MCF 10A (cell line): ENCODE measurements at regions not wholly inside any gene's neighbourhood (a gene's known extent, or its start where the extent isn't known, plus 50 kb on each side); places are given as distances from the start of the nearest gene placed in this dataset.
"Not testable (repeated sequence)": the region's sequence is repeated elsewhere in the genome, so short reads cannot be mapped to it uniquely, and the experiment has no call there.

ENCODE experiments used
- BruUV-seq: library from RNA; stranded (reverse); fragments of 400-500 nt; replicated peaks from 2 replicates; lab custom pipeline; 2021; lab: Mats Ljungman, UMichigan
- CTCF ChIA-PET: fragments of 300-600 bp; sonication (Branson Sonifier 250); formaldehyde crosslinking; extraction: SDS; loops from one replicate; lab custom pipeline; 2021; ENCODE audit warnings: antibody characterized with exemption, inconsistent platforms; lab: Yijun Ruan, JAX
- POLR2A ChIA-PET: fragments of 300-600, 350-650 bp; sonication (Branson Sonifier 250); formaldehyde crosslinking; extraction: SDS; loops from one replicate; lab custom pipeline; 2020; ENCODE audit warnings: antibody characterized with exemption, inconsistent platforms; lab: Yijun Ruan, JAX
- DNase-seq: peaks from one replicate; pipeline ENCODE4 v3.0.0-alpha.2; 2018; ENCODE audit not compliant: unreplicated experiment
- H3K27ac Mint-ChIP-seq: one replicate; pipeline ENCODE4 v1.8.0; 2022; ENCODE audit warnings: mild to moderate bottlenecking, low read depth, mixed read lengths; ENCODE audit not compliant: unreplicated experiment
- H3K27me3 Mint-ChIP-seq: one replicate; pipeline ENCODE4 v1.8.0; 2022; ENCODE audit warnings: mixed read lengths; ENCODE audit not compliant: insufficient read depth, unreplicated experiment
- H3K36me3 Mint-ChIP-seq: one replicate; pipeline ENCODE4 v1.8.0; 2022; ENCODE audit warnings: mild to moderate bottlenecking, moderate library complexity, mixed read lengths; ENCODE audit not compliant: insufficient read depth, unreplicated experiment
- H3K4me1 Mint-ChIP-seq: one replicate; pipeline ENCODE4 v1.8.0; 2022; ENCODE audit warnings: mixed read lengths; ENCODE audit not compliant: insufficient read depth, unreplicated experiment
- H3K4me3 Mint-ChIP-seq: one replicate; pipeline ENCODE4 v1.8.0; 2022; ENCODE audit warnings: mild to moderate bottlenecking, moderate library complexity, mixed read lengths; ENCODE audit not compliant: unreplicated experiment
- H3K9me3 Mint-ChIP-seq: one replicate; pipeline ENCODE4 v1.8.0; 2022; ENCODE audit warnings: mixed read lengths; ENCODE audit not compliant: unreplicated experiment
- intact Hi-C: fragments of 100-400 bp; cut with micrococcal nuclease; formaldehyde crosslinking; loops from 2 replicates; pipeline ENCODE4 v1.14.1; 2022
- TF ChIP-seq, protein P1 (sequence below): fragments of 200-600 bp; IDR thresholded peaks from one replicate; pipeline ENCODE4 v1.8.0; 2022; ENCODE audit warnings: antibody characterized with exemption, mild to moderate bottlenecking; ENCODE audit not compliant: unreplicated experiment

- Mint-ChIP-seq H3K9me3 (no peaks in the 10 kb centered on the region), H3K4me1 (no peaks in the 10 kb centered on the region), H3K27me3 (peaks cover 22% of the 10 kb centered on the region), H3K27ac (no peak overlapping the region), H3K4me3 (no peak overlapping the region), H3K36me3 (no peaks in the 10 kb centered on the region)
- no peak for DNase-seq
- ChIA-PET CTCF (no interaction called here), POLR2A (no interaction called here)
- BruUV-seq: no TSS peak
- intact Hi-C loops: no loop called here
- TF ChIP-seq, protein P1, sequence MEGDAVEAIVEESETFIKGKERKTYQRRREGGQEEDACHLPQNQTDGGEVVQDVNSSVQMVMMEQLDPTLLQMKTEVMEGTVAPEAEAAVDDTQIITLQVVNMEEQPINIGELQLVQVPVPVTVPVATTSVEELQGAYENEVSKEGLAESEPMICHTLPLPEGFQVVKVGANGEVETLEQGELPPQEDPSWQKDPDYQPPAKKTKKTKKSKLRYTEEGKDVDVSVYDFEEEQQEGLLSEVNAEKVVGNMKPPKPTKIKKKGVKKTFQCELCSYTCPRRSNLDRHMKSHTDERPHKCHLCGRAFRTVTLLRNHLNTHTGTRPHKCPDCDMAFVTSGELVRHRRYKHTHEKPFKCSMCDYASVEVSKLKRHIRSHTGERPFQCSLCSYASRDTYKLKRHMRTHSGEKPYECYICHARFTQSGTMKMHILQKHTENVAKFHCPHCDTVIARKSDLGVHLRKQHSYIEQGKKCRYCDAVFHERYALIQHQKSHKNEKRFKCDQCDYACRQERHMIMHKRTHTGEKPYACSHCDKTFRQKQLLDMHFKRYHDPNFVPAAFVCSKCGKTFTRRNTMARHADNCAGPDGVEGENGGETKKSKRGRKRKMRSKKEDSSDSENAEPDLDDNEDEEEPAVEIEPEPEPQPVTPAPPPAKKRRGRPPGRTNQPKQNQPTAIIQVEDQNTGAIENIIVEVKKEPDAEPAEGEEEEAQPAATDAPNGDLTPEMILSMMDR: no peak
Measured at GRCh38 chr5:88021141-88021540, 247.5 kb downstream of the TMEM161B start.

- H3K9me3 Mint-ChIP-seq, POLR2A ChIA-PET, DNase-seq, H3K4me3 Mint-ChIP-seq, H3K36me3 Mint-ChIP-seq, H3K4me1 Mint-ChIP-seq, intact Hi-C loops, BruUV-seq, H3K27ac Mint-ChIP-seq: not testable (repeated sequence)
- peaks cover 11% of the 10 kb centered on the region for H3K27me3 Mint-ChIP-seq
- CTCF ChIA-PET: interaction anchor here (0.7 kb wide), 1 partner anchor 35 kb away, joined by 3 read pairs; no protein-coding TSS in a partner anchor
Measured at GRCh38 chr5:88014984-88015383, 253.7 kb downstream of the TMEM161B start.

DNA sequence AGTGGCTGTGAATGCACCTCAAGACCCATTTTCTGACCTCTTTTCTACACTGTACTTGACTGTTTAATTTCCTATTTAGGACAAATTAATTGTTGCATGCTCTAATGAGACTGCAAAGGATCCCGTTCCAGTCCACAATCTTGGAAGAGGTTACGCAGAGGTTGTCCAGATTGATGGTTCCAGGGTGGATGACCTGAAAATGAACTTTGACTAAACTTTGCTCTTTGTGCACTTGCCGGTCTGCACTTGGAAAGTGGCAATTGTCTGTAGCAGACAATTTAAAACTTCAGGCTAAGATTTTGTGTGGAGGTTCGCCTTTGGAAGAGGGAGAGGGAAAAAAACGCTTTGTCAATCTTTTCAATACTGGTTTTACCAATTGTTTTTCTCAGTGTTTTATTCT, 267.8 kb downstream of the TMEM161B start:
- ChIA-PET CTCF (no interaction called here), POLR2A (no interaction called here)
- Mint-ChIP-seq H3K9me3 (no peaks in the 10 kb centered on the region), H3K27me3 (no peaks in the 10 kb centered on the region), H3K4me1 (no peaks in the 10 kb centered on the region), H3K36me3 (no peaks in the 10 kb centered on the region), H3K27ac (no peak overlapping the region), H3K4me3 (no peak overlapping the region)
- intact Hi-C loops: no loop called here
- TF ChIP-seq, protein P1: no peak
- BruUV-seq: no TSS peak
- DNase-seq: no peak

- no peaks in the 10 kb centered on the region for H3K9me3 Mint-ChIP-seq
- H3K4me1 Mint-ChIP-seq: no peaks in the 10 kb centered on the region
- no TSS peak for BruUV-seq
- H3K4me3 Mint-ChIP-seq: no peak overlapping the region
- no peaks in the 10 kb centered on the region for H3K36me3 Mint-ChIP-seq
- no peak for DNase-seq
- CTCF ChIA-PET: no interaction called here
- POLR2A ChIA-PET: no interaction called here
- intact Hi-C loops: no loop called here
- no peaks in the 10 kb centered on the region for H3K27me3 Mint-ChIP-seq
- TF ChIP-seq, protein P1: no peak
- H3K27ac Mint-ChIP-seq: no peak overlapping the region
Measured at GRCh38 chr5:87997662-87998061, 271.0 kb downstream of the TMEM161B start.

DNA sequence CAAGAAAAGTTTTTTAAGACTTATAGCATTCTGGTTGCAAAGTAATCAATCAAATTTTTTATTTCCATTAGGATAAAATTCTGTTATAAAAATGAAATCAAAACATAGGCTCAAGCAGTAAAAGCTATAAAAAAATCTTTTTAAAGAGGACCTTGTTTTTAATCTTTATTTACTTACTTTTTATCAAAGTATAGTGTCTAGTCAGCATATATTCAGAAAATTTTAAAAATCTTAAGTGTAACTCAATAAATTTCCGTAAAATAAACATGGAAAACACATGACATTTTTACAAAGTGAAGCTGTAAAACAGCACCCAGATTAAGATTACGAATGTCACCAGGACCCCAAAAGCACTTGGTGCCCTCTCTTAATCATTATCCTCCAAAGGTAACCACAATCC, 302.4 kb downstream of the TMEM161B start:
- BruUV-seq: no TSS peak
- H3K9me3 Mint-ChIP-seq: no peaks in the 10 kb centered on the region

More for the DNA sequence above, 302.4 kb downstream of the TMEM161B start:
- Mint-ChIP-seq H3K27ac (no peak overlapping the region), H3K4me1 (no peaks in the 10 kb centered on the region), H3K4me3 (no peak overlapping the region), H3K36me3 (no peaks in the 10 kb centered on the region), H3K27me3 (peaks cover 30% of the 10 kb centered on the region)
- CTCF ChIA-PET: no interaction called here
- POLR2A ChIA-PET: no interaction called here
- TF ChIP-seq, protein P1: no peak
- intact Hi-C loops: no loop called here
- DNase-seq: no peak
